NOMO-1 (cell line): ENCODE measurements at regions not wholly inside any gene's neighbourhood (a gene's known extent, or its start where the extent isn't known, plus 50 kb on each side); places are given as distances from the start of the nearest gene placed in this dataset.

Experiments used
- DNase-seq, 2 experiments: peaks; one replicate each; lab custom pipeline; 2025; ENCODE audit not compliant: unreplicated experiment in 2 of 2; lab: John Stamatoyannopoulos, UW

DNA sequence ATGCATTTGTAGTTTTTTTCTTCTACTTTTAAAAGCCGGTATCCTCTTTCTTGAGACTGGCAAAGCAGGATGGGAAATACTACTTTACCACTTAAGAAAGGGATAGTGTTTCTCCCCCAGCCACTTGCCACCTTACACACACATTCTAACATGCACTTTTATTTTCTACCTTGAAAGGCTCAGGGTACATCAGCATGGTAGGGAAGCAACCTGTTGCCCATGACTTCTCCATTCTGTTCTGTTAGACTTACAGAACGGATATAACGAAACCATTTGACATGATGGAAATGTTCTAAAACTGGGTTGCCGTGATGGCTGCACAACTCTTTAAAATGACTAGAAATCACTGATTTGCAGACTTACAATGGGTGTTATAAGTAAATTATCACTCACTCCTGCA lies 405.5 kb downstream of the SHQ1 start:
- no peak for DNase-seq

DNA sequence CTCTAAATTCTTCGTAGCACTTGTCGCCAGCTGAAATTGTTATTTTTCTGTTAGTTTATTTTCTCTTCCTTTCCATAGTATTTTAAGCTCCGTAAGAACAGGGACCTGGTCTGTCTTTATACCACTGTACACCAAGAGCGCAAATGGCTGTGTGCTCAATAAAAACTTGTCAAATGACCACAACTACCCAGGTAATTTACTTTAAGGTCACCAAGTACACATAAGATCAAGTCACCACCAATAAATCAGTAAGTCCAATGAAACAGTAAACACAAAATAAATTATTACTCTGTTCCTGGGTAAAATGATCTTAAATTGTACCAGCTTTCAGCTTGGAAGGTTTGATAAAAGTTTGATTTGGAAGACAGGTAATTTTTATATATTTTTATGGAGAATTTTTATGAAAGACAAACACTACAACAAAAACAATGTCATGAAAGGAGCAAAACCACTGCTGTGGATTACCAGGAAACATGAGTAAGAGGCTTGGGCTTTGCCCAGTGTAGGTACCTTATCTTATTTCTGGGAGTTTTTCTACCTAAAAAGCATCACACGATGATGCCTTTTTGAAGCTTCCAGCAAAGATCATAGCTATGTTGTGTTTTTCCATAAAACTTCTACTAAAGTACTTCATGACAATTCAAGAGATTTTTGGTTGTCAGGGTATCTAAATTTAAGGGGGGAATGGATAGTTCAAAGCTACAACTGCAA lies 406.8 kb downstream of the SHQ1 start:
- DNase-seq, result no peak

DNA sequence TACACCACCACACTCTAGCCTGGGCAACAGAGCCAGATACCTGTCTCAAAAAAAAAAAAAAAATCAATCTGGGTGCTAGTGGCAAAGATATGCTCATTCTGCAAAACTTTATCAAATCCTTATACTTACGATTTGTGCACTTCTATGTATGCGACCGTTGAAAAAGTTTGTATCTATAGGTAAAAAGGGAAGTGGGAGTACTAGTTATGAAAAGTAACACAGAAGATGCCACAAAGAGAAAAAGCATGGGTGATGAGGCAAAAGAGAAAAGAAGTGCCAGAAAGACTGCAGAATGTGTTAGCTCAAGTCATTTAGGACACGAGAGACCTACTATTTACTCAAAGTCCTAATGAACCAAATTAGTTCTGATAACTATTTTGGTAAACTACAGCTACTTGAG lies 407.8 kb downstream of the SHQ1 start:
- DNase-seq, result peak; percentile 14 to 55

DNA sequence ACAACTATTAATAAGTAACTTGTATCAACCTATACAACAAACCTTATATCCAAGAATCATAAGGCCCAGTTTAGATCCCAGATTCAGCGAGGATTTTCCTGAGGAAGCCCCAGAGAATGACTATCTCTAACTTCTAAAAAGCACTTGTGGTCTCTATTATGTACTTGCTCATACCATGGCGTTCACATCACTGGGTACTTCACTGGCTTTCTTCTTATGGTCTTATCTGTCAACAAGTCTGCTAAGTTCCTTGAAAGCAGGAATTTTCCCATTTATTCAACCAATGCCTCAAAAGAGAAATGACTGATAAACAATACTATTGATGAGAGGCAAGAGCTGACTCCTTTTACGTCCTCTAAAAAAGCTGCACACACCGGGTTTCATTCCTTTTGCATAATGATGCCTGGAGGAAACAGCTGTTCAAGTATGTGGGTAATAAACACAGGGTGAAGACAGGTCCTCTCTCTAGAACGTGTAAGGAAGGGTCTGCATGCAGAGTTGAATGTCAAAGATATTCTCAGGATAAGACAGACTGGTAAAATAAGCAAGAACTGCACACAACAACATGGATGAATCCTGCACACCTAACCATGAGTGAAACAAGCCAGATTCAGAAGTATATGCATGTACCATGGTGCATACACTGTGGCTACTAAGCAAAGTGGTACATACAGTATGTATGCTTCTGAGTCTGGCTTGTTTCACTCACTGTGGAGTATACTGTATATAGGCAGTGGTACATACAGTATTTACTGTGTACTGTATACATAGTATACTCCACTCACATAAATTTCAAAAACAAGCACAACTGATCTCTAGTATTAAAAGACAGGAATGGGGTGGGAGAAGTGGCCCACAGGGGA lies 408.7 kb downstream of the SHQ1 start:
- DNase-seq, result no peak

DNA sequence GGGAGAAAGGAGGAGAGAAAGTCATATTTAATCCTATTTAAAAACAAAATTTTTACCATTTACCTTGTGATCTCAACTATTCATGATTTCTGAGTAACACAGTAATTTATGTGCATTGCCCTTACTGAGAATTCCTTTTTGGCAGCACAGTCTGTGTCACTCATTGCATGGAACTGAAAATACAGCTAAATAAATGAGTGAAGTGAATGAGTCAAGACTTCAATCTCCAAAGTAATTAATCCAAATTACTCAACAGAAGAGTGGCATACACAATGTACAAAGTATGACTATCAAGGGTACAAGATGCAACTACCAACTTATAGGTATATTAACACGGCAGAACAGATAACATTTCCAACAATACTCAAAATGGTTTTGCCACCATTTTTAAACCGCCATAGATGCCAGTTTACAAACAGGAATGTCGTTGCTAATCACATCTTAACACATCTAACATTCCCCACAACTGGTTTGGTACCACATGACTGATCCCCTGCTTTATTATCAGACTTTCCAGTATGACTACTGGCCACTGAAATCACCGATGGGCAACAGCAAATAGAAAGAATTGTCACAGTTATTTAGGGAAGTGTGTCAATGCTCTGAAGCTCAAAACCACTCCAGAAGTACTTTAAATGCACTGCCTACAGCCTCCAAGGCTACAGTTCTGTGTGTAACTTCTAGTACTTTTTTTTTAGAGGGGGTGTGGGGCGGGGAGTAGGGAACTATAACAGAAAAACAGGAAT lies 410.4 kb downstream of the SHQ1 start:
- peak in 1 of 2 experiments; percentile 6 for DNase-seq

DNA sequence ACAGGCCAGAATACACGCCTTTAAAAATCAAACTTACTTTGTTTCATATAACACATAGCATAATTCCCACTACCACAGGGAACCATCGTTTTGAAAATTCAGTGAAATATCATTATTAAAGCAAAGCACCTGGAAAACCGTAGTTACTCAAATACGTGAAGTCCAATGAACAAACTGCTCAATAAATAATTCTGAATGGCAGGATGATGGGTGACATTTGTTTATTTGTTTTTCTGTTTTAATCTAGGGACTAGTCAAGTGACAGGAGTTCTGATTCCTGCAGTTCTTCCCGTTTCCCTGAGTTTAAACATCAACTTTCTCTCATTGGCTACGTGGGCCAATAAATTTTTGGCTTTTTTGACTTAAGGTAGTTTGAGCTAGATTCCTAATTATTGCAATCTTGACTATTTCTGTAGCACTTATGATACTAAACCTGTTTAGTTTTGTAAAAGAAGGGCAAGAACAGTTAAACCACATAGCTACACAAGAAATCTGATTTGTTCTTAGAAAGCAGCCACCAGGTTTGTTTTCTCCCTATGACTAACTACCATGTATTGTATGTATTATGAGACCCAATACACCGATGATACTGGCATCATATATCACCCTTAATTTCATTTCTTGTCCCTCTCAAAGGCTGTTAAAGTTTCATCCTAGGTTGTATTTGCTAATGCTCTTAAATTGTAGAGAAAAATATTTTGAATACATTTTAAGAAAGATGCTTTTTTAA lies 411.2 kb downstream of the SHQ1 start:
- no peak for DNase-seq

DNA sequence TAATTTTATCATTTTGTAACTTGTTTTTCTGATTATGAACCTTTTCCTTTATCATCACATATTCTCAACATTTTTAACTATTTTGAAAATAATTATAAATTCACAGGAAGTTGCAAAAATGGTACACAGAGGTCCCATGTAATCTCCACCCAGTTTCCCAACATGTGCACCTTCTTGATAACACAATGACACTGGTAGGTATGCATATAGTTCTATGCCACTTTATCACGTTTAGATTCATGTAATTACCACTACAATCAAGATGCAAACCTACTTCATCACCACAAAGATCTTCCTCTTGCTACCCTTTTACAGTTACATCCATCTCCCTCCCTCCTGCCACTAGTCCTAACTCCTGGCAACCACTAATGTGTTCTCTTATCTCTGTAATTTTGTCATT lies 413.9 kb downstream of the SHQ1 start:
- no peak for DNase-seq

DNA sequence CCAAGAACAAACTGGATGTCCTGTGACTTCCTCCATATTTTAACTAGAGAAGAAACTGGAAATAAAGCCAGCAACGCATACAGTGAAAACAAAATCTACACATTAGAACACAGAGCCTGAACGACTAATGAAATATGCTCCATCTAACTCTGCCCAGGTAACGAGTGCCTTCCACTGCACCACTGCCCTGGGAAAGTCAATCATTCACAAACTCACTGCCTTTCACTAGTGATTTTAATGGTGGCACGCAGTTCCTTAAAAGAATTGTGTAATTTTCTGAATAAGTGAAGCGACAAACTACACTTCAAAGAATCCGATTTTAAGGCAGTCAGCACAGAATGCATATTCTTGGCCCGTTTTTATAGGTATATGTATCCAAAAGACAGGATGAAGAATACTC lies 416.0 kb downstream of the SHQ1 start:
- no peak for DNase-seq

DNA sequence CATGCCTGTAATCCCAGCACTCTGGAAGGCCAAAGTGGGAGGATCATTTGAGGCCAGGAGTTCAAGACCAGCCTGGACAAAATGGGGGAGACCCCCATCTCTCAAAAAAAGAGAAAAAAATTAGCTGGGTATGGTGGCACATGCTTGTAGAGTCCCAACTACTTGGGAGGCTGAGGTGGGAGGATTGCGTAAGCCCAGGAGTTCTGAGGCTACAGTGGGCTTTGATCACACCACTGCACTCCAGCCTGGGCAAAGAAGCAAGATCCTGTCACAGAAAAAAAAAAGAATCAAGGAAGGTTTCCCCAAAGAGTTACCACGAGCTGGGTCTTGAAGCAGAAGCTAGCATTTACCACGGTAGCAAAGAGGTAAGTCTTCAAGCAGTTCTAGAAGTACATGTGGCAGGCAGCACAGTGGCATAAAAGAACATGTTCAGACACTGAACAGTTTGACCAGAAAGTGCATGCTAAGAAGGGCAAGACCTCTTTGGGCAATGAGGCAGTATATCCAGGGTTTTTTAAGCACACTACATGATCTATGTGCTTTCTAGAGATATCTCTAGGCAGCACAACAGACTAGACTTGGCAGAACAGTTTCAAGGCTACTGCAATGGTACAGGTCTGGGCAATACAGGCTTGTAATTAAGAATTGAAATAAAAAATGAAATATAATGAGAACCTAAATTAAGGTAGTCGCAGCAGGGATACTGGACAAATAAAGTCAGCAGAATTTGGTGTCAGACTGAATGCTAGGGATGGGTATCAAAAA lies 418.5 kb downstream of the SHQ1 start:
- DNase-seq, result no peak

DNA sequence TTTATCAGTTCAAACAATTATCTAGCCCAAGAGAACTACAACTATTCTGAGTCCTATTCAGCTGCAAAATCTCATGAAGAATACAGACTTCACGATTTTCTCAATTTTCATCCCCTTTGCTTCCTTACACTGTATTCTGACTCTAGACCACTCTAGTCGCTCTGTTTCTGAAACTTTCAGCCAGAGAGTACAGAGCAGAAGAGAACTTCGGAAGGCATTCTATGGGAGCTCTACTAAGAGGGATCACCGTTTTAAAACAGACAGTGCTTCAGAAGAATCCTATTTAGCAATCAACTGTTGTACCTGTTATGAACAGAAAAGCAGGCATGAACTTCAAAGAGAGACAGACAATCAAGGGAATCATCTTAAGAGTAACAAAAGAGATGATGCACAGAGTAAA lies 419.4 kb downstream of the SHQ1 start:
- DNase-seq, result no peak

DNA sequence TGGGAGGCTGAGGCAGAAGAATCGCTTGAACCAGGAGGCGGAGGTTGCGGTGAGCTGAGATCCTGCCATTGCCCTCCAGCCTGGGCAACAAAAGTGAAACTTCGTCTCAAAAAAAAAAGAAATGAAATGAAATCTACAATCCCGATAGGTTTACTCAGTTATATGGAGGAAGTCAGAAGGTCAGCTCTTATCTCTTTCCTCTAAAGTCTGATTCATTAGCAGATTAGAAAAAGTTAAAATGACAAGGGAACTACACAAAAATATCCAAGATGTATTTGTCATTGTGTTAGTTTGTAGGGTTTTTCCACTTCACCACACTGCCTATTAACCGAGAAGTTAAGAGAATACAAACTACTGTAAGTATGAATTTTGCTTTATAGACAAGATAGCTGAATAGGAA lies 420.6 kb downstream of the SHQ1 start:
- no peak for DNase-seq

DNA sequence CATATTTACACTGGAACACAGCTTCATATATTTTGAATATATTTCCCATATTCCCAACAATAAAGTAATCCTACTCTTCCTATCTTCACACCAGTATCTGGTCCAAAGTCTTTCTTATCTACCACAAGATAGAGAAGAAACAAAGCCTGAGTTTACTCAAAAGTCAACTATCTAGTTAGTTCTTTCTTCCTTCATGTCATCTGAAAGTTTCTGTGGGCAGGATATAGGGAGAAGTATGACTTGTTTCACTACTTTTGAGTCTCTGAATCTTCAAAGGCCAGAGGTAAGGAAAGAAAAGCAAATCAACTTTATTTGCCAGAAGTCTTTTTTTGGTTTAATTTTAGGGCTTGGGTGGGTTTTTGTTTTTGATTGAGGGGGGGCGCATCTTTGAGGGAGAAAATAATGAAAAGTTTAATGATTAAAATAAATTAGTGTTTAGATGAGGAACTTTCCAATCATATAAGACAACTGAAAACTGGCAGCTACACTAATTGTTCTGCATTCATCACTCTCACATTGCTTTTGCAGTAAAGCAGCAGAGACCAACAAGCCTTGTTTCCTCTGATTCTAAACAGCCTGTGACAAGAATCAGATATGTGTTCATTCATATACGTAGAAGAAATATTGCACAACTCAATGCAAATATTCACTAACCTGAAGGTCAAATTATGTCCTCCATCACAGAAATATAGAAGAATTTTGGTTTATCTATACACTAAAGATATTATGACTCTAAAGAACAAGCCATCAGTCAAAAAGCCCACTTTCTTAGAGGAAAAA lies 421.4 kb downstream of the SHQ1 start:
- DNase-seq, result peak in 1 of 2 experiments; percentile 6

DNA sequence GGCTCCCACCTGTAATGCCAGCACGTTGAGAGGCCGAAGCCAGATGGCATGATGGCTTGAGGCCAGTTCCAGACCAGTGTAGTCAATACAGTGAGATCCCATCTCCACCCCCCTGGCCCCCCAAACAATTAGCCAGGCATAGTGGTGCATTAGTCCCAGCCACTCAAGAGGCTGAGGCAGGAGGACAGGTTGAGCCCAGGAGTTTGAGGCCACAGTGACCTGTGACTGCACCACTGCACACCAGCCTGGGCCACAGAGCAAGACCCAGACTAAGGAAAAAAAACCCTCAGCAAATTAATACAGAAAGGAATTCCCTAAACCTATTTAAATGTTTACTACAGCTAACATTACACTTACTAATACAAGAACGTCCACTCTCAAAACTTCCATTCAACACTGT lies 424.6 kb downstream of the SHQ1 start:
- no peak for DNase-seq

DNA sequence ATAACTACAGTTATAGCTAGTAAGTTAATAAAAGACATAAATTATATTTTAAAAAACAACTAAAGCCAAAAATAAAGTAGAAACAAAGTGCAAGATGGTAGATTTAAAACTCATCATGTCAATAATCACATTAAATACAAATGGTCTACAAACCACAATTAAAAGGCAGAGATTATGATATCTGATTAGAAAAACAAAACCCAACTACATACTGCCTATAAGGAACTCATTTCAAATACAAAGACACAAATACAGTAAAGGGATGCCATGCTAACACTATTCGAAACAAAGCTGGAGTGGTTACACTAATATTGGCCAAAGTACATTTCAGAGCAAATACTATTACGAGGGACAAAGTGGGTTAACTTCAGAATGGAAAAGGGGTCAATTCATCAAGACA lies 426.5 kb downstream of the SHQ1 start:
- DNase-seq, result no peak

DNA sequence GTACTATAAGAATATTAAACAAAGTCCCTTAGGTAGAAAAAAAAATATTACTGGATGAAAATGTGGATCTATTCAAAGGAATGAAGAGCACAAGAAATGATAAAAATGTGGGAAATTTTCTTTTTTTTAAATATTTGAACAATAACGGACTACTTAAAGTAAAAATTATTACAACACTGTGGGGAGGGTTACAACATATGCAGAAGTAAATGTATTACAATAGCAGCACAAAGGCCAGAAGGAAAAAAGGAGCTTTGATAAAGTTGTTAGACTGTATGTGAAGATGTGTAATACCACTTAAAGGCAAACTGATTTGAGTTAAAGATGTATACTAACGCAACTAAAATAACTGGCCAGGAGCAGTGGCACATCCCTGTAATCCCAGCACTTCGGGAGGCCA lies 427.1 kb downstream of the SHQ1 start:
- DNase-seq, result no peak

DNA sequence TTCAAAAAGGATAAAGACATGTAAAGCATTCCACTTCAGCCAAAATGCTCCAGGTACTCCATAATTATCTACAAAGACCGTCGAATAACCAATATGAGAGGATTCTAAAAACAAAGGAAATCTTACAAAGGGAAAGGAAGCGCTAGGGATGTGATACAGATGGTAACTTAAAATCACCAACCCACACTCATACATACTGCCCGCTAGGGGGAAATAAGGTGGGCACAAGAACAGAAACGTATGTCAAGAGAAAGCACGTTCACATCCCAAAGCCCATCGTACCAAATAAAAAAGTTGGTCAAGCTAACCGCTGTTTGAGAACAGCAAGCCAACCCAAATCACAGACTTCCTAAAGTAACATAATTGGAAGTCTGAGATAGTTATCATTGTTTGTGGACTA lies 429.4 kb downstream of the SHQ1 start:
- no peak for DNase-seq

DNA sequence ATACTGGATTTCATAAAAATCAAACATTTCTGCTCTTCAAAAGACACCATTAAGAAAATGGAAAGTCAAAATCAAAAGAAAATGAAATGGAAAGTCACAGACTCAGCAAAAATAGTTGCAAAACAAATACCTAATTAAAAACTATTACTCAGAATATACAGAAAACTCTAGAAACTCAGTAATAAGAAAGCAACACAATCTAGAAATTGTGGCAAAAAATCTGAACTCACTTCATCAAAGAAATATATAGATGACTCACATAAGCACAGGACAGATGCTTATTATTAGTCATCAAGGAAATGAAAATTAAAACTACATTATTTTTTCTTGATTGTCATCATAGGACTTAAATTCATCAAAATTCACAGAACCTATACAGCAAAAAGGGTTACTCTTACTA lies 430.0 kb downstream of the SHQ1 start:
- DNase-seq, result no peak

DNA sequence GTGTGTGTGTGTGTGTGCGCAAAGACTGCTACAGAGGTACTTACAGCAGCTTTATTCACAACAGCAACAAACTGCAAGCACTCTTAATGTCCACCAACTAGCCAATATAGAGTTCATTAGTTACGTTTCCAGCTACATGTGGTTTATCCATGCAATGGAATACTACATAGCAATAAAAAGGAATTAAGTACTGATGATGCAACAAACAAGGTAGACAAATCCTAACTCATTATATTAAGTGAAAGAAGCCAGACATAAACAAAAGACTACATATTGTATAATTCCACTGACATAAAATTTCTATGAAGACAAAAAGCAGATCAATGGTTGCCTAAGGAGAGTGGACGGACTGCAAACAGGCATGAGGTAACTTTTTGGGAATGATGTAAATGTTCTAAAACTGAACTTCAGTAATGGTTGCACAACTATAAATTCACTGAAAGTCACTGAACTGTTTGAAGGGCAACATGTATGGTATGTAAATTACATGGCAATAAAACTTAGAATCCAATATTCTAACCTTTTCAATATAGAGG lies 433.7 kb downstream of the SHQ1 start:
- DNase-seq, result no peak

DNA sequence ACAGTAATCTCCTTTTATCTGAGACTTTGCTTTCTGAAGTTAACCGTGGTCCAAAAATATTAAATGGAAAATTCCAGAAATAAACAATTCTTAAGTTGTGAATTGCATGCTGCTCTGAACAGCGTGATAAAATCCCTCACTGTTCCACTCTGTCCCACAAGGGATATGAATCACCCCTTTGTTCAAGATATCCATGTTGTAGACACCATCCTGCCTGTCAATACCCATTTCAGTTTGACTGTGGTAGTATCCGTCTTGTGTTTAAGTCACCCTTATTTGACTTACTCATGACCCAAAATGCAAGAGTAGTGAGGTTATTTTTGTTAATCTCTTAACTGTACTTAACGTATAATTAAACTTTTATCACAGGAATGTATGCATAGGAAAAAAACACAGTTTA lies 435.0 kb downstream of the SHQ1 start:
- no peak for DNase-seq
